ENCODE measurements at regions not wholly inside any gene's neighbourhood (a gene's known extent, or its start where the extent isn't known, plus 50 kb on each side); places are given as distances from the start of the nearest gene placed in this dataset.

GRCh38 chr7:106417273-106417902, 132.6 kb upstream of the NAMPT start:
- DNase-seq, result no peak

- no peak for DNase-seq
Observed at GRCh38 chr7:106416430-106416829, 131.6 kb upstream of the NAMPT start.

DNA sequence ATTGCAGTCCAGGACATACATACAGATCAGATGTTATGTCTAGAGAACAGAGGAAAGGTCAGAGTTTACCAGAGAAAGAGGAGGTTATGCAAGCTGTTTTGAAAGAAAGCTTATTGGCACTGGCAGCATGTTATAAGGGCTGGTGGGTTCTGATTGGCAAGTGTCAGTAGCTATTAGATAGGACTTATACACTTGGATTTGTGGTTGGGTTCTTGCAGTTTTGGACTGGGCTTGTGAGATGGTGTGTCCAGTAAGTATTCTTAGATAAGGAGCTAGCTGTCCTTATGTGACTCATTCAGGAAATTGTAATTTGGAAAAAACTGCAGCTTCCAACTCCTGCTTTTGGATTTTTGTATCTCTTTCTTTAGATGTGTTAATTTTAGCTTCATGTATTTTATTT, 130.7 kb upstream of the NAMPT start:
- no peak for DNase-seq

GRCh38 chr7:106413446-106413845, 128.7 kb upstream of the NAMPT start:
- no peak for DNase-seq

GRCh38 chr7:106405697-106406141, 120.9 kb upstream of the NAMPT start:
- no peak for DNase-seq

- DNase-seq, result no peak
Observed at GRCh38 chr7:106402898-106403297, 118.1 kb upstream of the NAMPT start.

- DNase-seq, result no peak
Observed at GRCh38 chr7:106400923-106401322, 116.1 kb upstream of the NAMPT start.

- no peak for DNase-seq
Observed at GRCh38 chr7:106398786-106399185, 114.0 kb upstream of the NAMPT start.

GRCh38 chr7:106397994-106398393, 113.2 kb upstream of the NAMPT start:
- DNase-seq, result no peak

GRCh38 chr7:106394526-106394925, 109.7 kb upstream of the NAMPT start:
- no peak for DNase-seq

GRCh38 chr7:106393564-106394251, 108.9 kb upstream of the NAMPT start:
- no peak for DNase-seq

DNA sequence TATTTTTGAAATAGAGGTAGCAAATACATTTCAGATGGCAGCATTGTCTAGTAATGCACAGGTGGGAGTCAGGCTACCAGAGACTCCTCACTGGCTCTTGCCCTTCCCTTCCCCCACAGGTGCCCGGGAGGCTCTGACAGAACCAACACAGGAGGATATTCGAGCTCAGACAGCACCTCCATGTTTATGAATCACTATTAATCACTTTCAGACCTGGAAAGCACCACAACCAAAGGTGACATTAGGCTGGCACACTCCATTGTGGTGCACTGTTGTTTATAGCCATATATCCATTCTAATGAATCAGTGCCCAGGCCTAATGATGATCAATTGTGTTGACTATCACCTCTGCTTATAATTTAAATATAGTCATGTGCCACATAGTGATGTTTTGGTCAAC, 107.8 kb upstream of the NAMPT start:
- no peak for DNase-seq

- no peak for DNase-seq
Observed at GRCh38 chr7:106392144-106392543, 107.4 kb upstream of the NAMPT start.

DNA sequence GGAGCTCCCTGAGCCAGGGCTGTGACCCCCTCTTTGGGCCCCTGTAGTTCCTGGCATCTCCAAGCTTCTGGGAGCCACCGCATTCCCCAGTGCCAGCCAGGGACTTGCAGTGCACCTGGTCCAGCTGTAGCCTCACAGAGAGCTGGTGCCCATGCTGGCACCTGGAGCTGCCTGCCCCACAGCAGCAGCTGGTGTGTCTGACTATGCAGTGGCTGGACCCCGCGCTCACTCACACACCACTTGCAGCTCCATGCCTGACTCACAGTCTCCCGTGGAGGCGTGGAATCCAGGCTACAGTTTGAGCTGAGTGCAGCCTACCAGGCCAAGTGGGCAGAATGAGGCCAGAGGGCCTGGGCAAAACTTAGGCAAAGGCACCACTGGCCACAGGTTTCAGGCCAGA, 102.2 kb upstream of the NAMPT start:
- DNase-seq, result no peak

DNA sequence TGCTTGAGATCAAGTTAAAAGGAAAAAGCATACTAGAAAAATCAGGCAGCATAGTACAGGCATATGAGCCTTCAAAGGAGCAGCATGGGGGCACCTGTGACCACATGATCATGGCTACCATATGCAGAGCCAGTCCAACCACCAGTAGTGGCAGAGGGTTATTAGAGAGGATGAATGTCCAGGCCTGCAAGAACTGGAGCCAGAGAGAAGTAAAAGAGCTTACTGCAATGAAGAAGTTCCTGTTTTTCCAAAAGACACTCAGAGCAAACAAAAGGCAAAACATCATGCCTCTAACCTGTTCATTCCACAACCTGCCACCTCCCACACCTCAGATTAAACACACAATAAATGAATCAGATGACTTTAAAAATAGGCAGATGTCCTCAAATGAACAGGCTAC, 99.6 kb upstream of the NAMPT start:
- peak in 1 of 2 experiments; percentile 25 for DNase-seq

GRCh38 chr7:106382929-106383328, 98.1 kb upstream of the NAMPT start:
- DNase-seq, result no peak

- DNase-seq, result no peak
Observed at GRCh38 chr7:106382129-106382528, 97.3 kb upstream of the NAMPT start.

DNA sequence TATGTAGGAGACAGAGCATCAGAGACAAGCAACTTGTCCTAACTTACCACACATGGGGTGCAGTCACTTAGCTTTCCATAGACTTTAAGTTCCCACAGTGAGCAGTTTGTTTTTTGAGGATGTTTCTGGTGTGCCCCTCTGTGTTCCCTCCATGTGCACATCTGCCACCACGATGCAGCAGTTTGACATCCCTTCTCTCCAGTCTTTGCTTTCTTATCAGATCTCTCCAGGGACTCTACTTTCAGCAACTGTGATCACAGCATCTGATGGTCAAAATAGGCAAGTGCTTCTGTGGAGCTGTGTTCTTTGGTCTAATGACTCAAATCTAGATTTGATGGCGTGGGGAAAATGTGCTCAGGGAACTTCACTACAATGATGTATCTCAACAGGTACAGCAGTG, 96.5 kb upstream of the NAMPT start:
- DNase-seq, result no peak

DNA sequence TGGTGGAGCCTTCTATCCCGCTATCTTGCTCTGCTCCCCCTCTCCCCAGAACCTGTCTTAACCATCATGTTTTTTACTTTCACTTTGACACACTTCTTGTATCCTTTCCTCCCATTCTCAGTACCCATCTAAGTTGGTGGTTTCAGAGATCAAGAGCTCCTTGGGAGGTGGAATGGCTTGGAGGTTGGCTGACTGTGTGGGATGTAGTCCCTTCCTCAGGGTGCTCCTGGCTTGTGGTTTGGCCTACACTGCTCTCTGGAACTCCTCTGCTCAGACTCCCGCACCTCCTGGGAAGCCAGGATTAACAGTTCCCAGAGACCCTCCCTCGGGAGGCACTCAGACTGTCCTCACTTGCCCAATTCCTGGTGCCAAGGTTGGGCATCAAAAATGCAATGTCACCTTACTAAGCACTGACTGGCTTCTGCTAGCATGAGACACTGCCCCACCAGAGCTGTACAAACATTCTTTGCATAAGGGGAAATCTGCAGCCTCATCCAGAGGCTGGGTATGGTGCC, 93.1 kb upstream of the NAMPT start:
- no peak for DNase-seq

DNA sequence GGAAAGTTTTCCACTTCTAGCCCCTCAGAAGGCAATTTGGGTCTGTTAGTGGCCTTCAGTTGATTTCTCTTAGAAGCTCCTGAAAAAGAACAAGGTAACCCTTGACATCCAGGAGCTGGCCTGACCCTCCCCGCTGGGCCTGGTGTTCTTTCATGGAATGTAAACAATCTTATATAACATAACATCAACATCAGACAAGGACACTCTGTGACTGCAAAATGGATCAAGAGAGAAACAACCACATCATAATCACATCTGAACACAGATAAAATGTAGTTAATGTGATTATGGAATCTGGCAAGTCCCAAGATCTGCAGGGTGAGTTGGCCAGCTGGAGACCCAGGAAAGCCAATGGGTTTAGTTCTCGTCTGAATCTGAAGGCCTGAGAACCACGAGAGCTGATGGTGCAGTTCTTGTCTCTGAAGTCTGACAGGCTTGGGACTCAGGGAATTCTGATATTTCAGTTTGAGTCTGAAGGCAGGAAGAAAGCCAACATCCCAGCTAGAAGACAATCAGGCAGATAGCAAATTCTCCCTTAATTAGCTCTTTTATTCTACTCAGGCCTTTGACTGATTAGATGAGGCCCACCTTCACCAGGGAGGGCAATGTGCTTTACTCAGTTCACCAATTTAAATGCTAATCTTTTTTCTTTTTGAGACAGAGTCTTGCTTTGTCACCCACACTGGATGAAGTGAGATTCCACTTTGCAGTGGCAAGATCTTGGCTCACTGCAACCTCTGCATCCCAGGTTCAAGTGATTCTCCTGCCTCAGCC, 91.4 kb upstream of the NAMPT start:
- DNase-seq, result no peak

DNA sequence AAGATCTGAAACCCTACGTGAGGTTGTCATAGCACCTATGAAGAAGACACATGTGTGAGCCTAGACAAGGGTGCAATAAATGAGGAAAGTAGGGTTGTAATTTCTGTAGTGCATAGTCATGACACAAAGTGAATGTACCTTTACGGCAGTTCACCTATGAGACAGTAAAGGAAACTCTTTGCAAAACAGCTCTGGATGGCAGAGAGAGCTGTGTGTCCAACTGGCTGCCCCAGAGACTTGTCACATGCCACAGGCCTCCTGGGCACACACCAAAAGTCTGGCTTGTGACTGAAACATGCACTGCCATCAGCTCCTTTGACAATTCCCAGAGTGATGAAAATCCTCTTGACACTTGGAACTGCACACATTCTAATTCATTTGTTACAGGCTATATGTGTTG, 90.7 kb upstream of the NAMPT start:
- DNase-seq, result no peak

GRCh38 chr7:106374437-106374836, 89.7 kb upstream of the NAMPT start:
- no peak for DNase-seq

DNA sequence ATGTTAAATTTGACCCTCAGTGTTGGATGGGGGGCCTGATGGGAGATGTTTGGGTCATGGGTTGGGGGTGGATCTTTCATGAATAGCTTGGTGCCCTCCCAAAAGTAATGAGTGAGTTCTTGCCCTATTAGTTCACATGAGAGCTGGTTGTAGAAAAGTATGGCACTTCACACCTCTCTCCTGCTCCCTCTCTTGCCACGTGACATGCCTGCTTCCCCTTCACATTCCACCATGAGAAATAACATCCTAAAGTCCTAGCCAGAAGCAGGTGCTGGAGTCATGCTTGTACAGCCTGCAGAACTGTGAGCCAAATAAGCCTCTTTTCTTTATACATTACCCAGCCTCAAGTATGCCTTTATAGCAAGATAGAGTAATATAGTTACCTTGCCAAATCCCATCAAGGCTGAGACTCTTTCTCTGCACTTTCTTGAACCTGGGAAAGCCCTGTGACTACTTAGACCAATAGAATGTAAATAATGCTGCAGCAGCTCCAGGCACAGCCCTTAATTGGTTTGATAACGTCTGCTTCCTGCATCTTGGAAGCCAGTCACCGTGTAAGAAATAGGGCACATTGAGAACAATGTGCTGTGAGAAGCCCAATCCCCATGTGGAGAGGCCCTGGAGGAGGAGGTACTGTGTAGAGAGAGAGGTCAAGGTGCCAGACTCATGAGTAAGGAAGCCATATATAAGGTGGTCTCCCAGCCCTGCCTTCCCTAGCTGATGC, 88.0 kb upstream of the NAMPT start:
- DNase-seq, result no peak

Measured in AML-193 (cell line).